Heart left ventricle (tissue), 16 donors: ENCODE measurements at regions not wholly inside any gene's neighbourhood (a gene's known extent, or its start where the extent isn't known, plus 50 kb on each side); places are given as distances from the start of the nearest gene placed in this dataset.

Experiments used
- ATAC-seq, 4 donors: fragments of 200-7000 bp; cut with Tn5 transposase; one replicate each; pipeline ENCODE4 v1.9.1; 2020 to 2022; ENCODE audit warnings: moderate library complexity in 4 of 4, mild to moderate bottlenecking in 3 of 4, moderate number of reproducible peaks in 1 of 4
- DNase-seq, 5 donors: peaks; one replicate each; pipeline ENCODE4 v3.0.0-alpha.2; 2020
- H3K27ac ChIP-seq, 12 donors: fragments of 200-600 bp; sonication (generic) in 4 of 12; one replicate each; pipeline versions ENCODE4 v1.5.0 to v1.8.0; 2016 to 2022; ENCODE audit warnings: mild to moderate bottlenecking in 2 of 12
- H3K27me3 ChIP-seq, 9 donors: fragments of 200-600 bp; sonication (generic) in 2 of 9; one replicate each; pipeline versions ENCODE4 v1.5.1 to v1.8.0; 2016 to 2022; ENCODE audit warnings: mild to moderate bottlenecking in 3 of 9
- H3K36me3 ChIP-seq, 9 donors: fragments of 200-600 bp; sonication (generic) in 2 of 9; one replicate each; pipeline versions ENCODE4 v1.5.0 to v1.8.0; 2018 to 2022; ENCODE audit warnings: mild to moderate bottlenecking in 2 of 9
- H3K4me1 ChIP-seq, 12 donors: fragments of 200-600 bp; sonication (generic) in 4 of 12; one replicate each; pipeline versions ENCODE4 v1.5.0 to v1.8.0; 2016 to 2022; ENCODE audit warnings: mild to moderate bottlenecking in 3 of 12
- H3K4me3 ChIP-seq, 12 donors: fragments of 200-600 bp; sonication (generic) in 4 of 12; one replicate each; pipeline versions ENCODE4 v1.5.0 to v1.8.0; 2017 to 2022; ENCODE audit warnings: mild to moderate bottlenecking in 9 of 12, moderate library complexity in 4 of 12
- H3K9me3 ChIP-seq, 12 donors: fragments of 200-600 bp; sonication (generic) in 4 of 12; one replicate each; pipeline versions ENCODE4 v1.5.0 to v1.8.0; 2016 to 2022; ENCODE audit warnings: mild to moderate bottlenecking in 1 of 12
- POLR2A ChIP-seq, 2 donors: fragments of 450-650 bp; IDR thresholded peaks; one replicate each; pipeline ENCODE4 v1.6.1; 2017; ENCODE audit warnings: antibody characterized with exemption in 2 of 2, mild to moderate bottlenecking in 2 of 2, moderate library complexity in 2 of 2
- WGBS, 4 donors: extraction: QIAGEN DNeasy Blood & Tissue Kit in 2 of 4; methylation state at CpG; one replicate each; pipeline versions ENCODE4 v1.1.5 to v1.1.7; 2013 to 2018; 5-methylcytosine and 5-hydroxymethylcytosine counted together
- intact Hi-C, 10 donors: fragments of 100-400 bp; cut with DNase I; formaldehyde crosslinking; loops; one replicate each; pipeline versions ENCODE4 v1.11.1 to v1.14.2; 2022
- TF ChIP-seq, protein P1 (sequence below), 12 donors: fragments of 200-600 bp; sonication (generic) in 4 of 12; IDR thresholded peaks; one replicate each; pipeline versions ENCODE4 v1.5.0 to v1.8.0; 2018 to 2022; ENCODE audit warnings: antibody characterized with exemption in 12 of 12, mild to moderate bottlenecking in 5 of 12
- donor health status: ischemic (EF 13 %, LVEDD 7.1; RV severe dilation, severe dysfunction).
- donor health status: healthy with polysubstance abuse.
- donor health status: DM: no; HTN: yes; CAD: no.
- donor health status: DM: no; HTN: no; CAD: no.
- donor health status: ischemic (EF 25% LVEDD 6.9; RV normal size, moderate dysfunction).
- donor health status: ischemic (EF 25% LVEDD 5.7; RV mildly dilated, moderate dysfunction).
- donor health status: healthy.
- donor health status: DM: yes; HTN: yes; CAD: no.
- donor health status: ischemic (EF 35%, LVEDD 5.7; RV mildly dilated, moderate dysfunction).
- donor health status: nonischemic (EF 11% LVEDD 7.7; RV severe dilation, severe dysfunction).
- donor health status: DM: yes; HTN: yes; CAD: no.
- donor health status: PGD.
- donor health status: ischemic (EF 29% LVEDD 5.4; RV normal size, mild dysfunction).
- donor health status: nonischemic (EF 23%, LVEDD 6.1; RV moderate dilation, normal function).

DNA sequence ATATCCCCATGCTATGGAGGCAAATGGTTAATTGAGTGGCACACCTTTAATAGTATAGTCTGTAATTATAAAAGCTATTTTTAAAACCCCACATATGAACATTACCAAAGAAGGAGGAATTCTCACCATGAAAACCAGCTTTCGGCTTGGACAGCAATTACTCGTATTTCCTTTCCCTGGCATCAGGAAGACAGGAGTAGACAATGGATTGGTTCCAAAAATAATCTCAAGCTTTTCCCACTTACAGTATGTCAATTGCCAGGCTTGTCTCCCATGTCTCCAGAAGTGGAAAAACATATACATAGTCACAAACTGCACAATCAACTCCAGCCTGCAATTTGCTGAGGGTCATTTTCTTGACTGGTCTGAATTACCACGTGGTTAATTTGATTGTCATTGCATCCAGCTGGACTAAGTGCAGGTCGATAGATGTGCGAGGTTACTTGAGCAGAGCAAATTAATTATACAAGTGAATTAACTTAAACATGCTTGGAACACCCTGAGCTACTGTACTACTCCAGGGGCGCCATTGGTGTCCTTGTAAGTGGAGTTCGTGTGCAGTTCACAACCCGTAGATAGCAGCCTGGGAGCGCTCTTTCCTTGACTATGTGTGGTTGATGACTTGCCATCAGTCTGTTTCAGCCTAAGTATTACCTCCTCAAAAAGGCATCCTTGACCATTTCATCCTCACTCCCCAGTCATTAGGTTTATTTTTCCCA is 124.3 kb upstream of the PELI1 start:
- H3K9me3 ChIP-seq, result peaks cover 0 to 6% (median 0%) of the 10 kb centered on the region in 12 donors
- TF ChIP-seq, protein P1, sequence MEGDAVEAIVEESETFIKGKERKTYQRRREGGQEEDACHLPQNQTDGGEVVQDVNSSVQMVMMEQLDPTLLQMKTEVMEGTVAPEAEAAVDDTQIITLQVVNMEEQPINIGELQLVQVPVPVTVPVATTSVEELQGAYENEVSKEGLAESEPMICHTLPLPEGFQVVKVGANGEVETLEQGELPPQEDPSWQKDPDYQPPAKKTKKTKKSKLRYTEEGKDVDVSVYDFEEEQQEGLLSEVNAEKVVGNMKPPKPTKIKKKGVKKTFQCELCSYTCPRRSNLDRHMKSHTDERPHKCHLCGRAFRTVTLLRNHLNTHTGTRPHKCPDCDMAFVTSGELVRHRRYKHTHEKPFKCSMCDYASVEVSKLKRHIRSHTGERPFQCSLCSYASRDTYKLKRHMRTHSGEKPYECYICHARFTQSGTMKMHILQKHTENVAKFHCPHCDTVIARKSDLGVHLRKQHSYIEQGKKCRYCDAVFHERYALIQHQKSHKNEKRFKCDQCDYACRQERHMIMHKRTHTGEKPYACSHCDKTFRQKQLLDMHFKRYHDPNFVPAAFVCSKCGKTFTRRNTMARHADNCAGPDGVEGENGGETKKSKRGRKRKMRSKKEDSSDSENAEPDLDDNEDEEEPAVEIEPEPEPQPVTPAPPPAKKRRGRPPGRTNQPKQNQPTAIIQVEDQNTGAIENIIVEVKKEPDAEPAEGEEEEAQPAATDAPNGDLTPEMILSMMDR (IDR thresholded peaks at IDR 0.05), result no peak
- no peak for TF ChIP-seq POLR2A (IDR thresholded peaks at IDR 0.05)
- 64 to 68% (median 67%) methylated on average over 9 of the region's 9 CpGs for WGBS, 4 donors
- H3K27me3 ChIP-seq, result no peaks in the 10 kb centered on the region
- H3K4me3 ChIP-seq, result no peak overlapping the region
- H3K4me1 ChIP-seq, result peaks cover 0 to 32% (median 22%) of the 10 kb centered on the region in 12 donors
- no peaks in the 10 kb centered on the region for H3K36me3 ChIP-seq
- ATAC-seq, result no peak
- no peak for DNase-seq
- H3K27ac ChIP-seq, result no peak overlapping the region
- intact Hi-C loops, result no loop called here

DNA sequence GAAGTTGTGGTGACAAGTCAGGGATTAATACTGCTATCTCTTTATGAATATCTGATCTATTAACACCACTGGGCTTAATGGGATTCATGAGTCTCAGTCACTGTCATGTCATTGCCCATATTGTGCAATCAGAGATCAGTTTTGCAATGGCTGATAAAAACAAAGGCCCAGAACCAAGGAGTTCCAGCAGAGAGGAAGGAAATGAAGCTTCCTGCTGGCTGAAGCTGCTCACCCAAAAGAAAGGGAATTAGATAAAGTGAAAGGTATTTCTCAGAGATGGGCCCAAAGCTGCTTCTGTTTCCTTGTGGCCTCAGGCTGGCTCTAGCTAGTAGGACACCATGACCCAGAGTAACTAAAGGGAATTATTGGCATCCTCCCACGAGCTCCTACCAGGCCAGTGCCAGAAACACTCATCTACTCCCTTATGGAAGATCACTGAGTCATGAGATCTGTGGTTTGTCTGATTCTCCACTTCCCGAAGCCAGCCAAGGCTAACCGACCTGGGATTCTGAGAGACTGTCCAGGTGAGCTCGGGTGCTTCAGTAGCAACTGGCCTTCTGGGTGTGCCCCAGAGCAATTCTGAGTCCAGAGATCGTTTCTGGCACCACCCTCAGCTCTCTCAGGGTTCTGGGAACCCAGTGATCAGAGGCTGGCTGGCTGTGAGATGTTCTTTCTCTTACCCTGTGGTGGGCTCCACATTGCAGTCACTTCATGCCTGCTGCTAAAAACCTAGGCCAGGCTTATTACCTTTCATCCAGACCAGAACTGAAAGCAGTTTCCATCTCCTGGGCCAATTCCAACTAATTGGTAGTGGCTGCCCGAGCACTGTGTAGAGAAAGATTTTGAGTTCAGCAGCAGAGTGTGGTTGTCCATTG is 129.5 kb upstream of the PELI1 start:
- no peaks in the 10 kb centered on the region for H3K36me3 ChIP-seq
- ATAC-seq (peak; percentile 85 to 93 (median 92)), DNase-seq (peak in 4 of 5 donors; percentile 39 to 52 (median 45))
- H3K27ac ChIP-seq, result peak overlapping the region; percentile 58 to 93 (median 75)
- H3K9me3 ChIP-seq, result peaks cover 0 to 6% (median 0%) of the 10 kb centered on the region in 12 donors
- peaks cover 0 to 56% (median 24%) of the 10 kb centered on the region in 12 donors for H3K4me1 ChIP-seq
- H3K27me3 ChIP-seq, result no peaks in the 10 kb centered on the region
- intact Hi-C loops, result loop anchor here in 2 of 10 donors (5.0 to 10.0 kb wide), 2 partner anchors 49 to 54 kb away; no protein-coding TSS in a partner anchor
- H3K4me3 ChIP-seq, result peak overlapping the region in 4 of 12 donors; percentile 13 to 27 (median 16)
- TF ChIP-seq, protein P1 (IDR thresholded peaks at IDR 0.05), result no peak
- TF ChIP-seq POLR2A (IDR thresholded peaks at IDR 0.05), result no peak
- 21 to 30% (median 25%) methylated on average over 6 of the region's 6 CpGs for WGBS, 4 donors

DNA sequence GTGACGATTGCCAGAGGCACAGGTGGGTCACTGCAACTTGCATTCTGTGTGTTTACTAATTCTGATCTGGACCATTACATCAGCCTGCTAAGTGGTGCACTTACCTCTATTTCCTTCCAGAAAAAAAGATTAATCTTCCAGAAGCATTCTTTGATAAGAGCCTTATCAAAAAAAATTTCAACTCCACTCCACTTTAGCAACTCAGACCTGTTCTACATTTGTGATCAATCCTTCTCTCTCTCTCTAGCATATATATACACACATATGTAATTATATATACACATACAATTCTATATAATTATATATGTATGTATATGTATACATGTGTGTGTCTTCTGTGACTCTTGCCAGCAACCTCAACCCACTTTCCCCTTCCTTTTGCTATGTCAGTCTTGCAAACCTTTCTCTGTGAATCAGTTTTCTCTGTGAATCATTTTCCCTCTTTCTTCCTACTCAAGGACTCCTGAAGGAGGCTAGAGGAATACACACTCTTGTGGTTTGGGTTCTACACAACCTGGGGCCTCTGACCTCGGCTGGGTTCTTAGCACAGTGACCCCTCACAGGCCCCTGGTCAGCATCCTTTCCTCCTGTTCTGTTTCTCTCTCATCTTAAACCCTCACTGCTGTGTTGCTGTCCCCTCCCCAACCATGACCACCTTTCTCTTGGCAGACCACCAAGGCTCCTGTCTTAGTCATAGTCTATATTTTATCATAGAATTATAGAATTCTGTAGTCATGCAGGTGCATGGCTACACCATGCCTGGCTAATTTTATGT is 130.4 kb upstream of the PELI1 start:
- H3K9me3 ChIP-seq, result peaks cover 0 to 6% (median 0%) of the 10 kb centered on the region in 12 donors
- peak overlapping the region; percentile 58 to 93 (median 75) for H3K27ac ChIP-seq
- intact Hi-C loops, result loop anchor here in 2 of 10 donors (5.0 to 10.0 kb wide), 2 partner anchors 50 to 53 kb away; no protein-coding TSS in a partner anchor
- no peaks in the 10 kb centered on the region for H3K27me3 ChIP-seq
- ATAC-seq (no peak), DNase-seq (no peak)
- WGBS, 4 donors, result 60 to 79% (median 63%) methylated on average over 2 of the region's 2 CpGs
- peak overlapping the region in 2 of 12 donors; percentile 15 to 27 for H3K4me3 ChIP-seq
- no peaks in the 10 kb centered on the region for H3K36me3 ChIP-seq
- TF ChIP-seq, protein P1 (IDR thresholded peaks at IDR 0.05), result no peak
- TF ChIP-seq POLR2A (IDR thresholded peaks at IDR 0.05), result no peak
- H3K4me1 ChIP-seq, result peaks cover 0 to 56% (median 24%) of the 10 kb centered on the region in 12 donors
